GM19452 (cell line): ENCODE measurements at regions not wholly inside any gene's neighbourhood (a gene's known extent, or its start where the extent isn't known, plus 50 kb on each side); places are given as distances from the start of the nearest gene placed in this dataset.

Experiments used
- ATAC-seq: cut with Tn5 transposase; IDR thresholded peaks from one replicate; pipeline ENCODE4 v1.9.1; 2021; ENCODE audit not compliant: unreplicated experiment

DNA sequence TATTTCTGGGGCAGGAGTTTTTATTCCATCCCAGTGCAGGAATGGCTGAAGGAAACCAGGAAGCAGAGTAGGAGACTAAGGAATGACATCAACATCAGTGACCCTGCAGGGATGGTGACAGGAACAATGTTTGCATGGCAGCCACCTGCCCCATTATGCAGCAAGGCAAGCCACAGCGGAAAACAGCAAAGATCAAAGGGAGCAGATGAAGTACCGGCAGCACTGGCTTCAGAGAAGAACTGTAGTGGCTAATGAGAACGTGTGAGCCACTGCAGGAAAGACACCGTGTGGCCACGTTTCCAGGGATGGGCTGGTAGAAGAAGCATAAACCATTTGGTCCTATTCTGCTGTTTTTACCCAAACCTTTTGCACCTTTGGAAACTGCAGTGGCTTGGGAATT is 52.9 kb upstream of the TAB2 start:
- ATAC-seq = no peak

DNA sequence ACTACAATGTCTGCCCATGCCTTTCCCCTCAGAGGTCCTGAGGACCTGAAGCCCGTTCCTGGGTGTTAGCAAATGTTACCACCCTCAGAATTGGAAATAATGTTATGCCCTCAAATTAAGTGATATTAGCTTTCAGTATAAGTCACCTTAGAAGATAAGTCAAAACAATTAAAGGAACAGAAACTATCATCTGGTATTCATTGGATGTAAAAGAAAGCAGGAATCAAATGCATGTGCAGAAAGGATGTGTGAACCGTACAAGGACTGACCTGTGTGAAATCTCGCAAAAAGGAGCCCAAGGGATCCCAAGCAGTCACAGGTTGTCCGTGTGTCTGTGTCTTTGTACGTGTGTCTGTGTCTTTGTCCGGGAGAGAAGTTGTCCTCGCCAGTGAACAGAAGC is 51.6 kb upstream of the TAB2 start:
- no peak for ATAC-seq

- ATAC-seq = peak; percentile 80
Measured at GRCh38 chr6:149266659-149267058, 50.9 kb upstream of the TAB2 start.

GRCh38 chr6:149267072-149267471 is 50.4 kb upstream of the TAB2 start:
- no peak for ATAC-seq

GRCh38 chr6:149267513-149268043 is 49.9 kb upstream of the TAB2 start:
- ATAC-seq = no peak
